Heart left ventricle (tissue), 16 donors: ENCODE measurements at regions not wholly inside any gene's neighbourhood (a gene's known extent, or its start where the extent isn't known, plus 50 kb on each side); places are given as distances from the start of the nearest gene placed in this dataset.

ENCODE experiments used
- ATAC-seq, 4 donors: fragments of 200-7000 bp; cut with Tn5 transposase; one replicate each; pipeline ENCODE4 v1.9.1; 2020 to 2022; ENCODE audit warnings: moderate library complexity in 4 of 4, mild to moderate bottlenecking in 3 of 4, moderate number of reproducible peaks in 1 of 4
- DNase-seq, 5 donors: peaks; one replicate each; pipeline ENCODE4 v3.0.0-alpha.2; 2020
- H3K27ac ChIP-seq, 12 donors: fragments of 200-600 bp; sonication (generic) in 4 of 12; one replicate each; pipeline versions ENCODE4 v1.5.0 to v1.8.0; 2016 to 2022; ENCODE audit warnings: mild to moderate bottlenecking in 2 of 12
- H3K27me3 ChIP-seq, 9 donors: fragments of 200-600 bp; sonication (generic) in 2 of 9; one replicate each; pipeline versions ENCODE4 v1.5.1 to v1.8.0; 2016 to 2022; ENCODE audit warnings: mild to moderate bottlenecking in 3 of 9
- H3K36me3 ChIP-seq, 9 donors: fragments of 200-600 bp; sonication (generic) in 2 of 9; one replicate each; pipeline versions ENCODE4 v1.5.0 to v1.8.0; 2018 to 2022; ENCODE audit warnings: mild to moderate bottlenecking in 2 of 9
- H3K4me1 ChIP-seq, 12 donors: fragments of 200-600 bp; sonication (generic) in 4 of 12; one replicate each; pipeline versions ENCODE4 v1.5.0 to v1.8.0; 2016 to 2022; ENCODE audit warnings: mild to moderate bottlenecking in 3 of 12
- H3K4me3 ChIP-seq, 12 donors: fragments of 200-600 bp; sonication (generic) in 4 of 12; one replicate each; pipeline versions ENCODE4 v1.5.0 to v1.8.0; 2017 to 2022; ENCODE audit warnings: mild to moderate bottlenecking in 9 of 12, moderate library complexity in 4 of 12
- H3K9me3 ChIP-seq, 12 donors: fragments of 200-600 bp; sonication (generic) in 4 of 12; one replicate each; pipeline versions ENCODE4 v1.5.0 to v1.8.0; 2016 to 2022; ENCODE audit warnings: mild to moderate bottlenecking in 1 of 12
- POLR2A ChIP-seq, 2 donors: fragments of 450-650 bp; IDR thresholded peaks; one replicate each; pipeline ENCODE4 v1.6.1; 2017; ENCODE audit warnings: antibody characterized with exemption in 2 of 2, mild to moderate bottlenecking in 2 of 2, moderate library complexity in 2 of 2
- whole genome bisulfite sequencing, 4 donors: extraction: QIAGEN DNeasy Blood & Tissue Kit in 2 of 4; methylation state at CpG; one replicate each; pipeline versions ENCODE4 v1.1.5 to v1.1.7; 2013 to 2018; 5-methylcytosine and 5-hydroxymethylcytosine counted together
- intact Hi-C, 10 donors: fragments of 100-400 bp; cut with DNase I; formaldehyde crosslinking; loops; one replicate each; pipeline versions ENCODE4 v1.11.1 to v1.14.2; 2022
- TF ChIP-seq, protein P1 (sequence below), 12 donors: fragments of 200-600 bp; sonication (generic) in 4 of 12; IDR thresholded peaks; one replicate each; pipeline versions ENCODE4 v1.5.0 to v1.8.0; 2018 to 2022; ENCODE audit warnings: antibody characterized with exemption in 12 of 12, mild to moderate bottlenecking in 5 of 12
- donor health status: ischemic (EF 13 %, LVEDD 7.1; RV severe dilation, severe dysfunction).
- donor health status: healthy with polysubstance abuse.
- donor health status: DM: no; HTN: yes; CAD: no.
- donor health status: DM: no; HTN: no; CAD: no.
- donor health status: ischemic (EF 25% LVEDD 6.9; RV normal size, moderate dysfunction).
- donor health status: ischemic (EF 25% LVEDD 5.7; RV mildly dilated, moderate dysfunction).
- donor health status: healthy.
- donor health status: DM: yes; HTN: yes; CAD: no.
- donor health status: ischemic (EF 35%, LVEDD 5.7; RV mildly dilated, moderate dysfunction).
- donor health status: nonischemic (EF 11% LVEDD 7.7; RV severe dilation, severe dysfunction).
- donor health status: DM: yes; HTN: yes; CAD: no.
- donor health status: PGD.
- donor health status: ischemic (EF 29% LVEDD 5.4; RV normal size, mild dysfunction).
- donor health status: nonischemic (EF 23%, LVEDD 6.1; RV moderate dilation, normal function).

DNA sequence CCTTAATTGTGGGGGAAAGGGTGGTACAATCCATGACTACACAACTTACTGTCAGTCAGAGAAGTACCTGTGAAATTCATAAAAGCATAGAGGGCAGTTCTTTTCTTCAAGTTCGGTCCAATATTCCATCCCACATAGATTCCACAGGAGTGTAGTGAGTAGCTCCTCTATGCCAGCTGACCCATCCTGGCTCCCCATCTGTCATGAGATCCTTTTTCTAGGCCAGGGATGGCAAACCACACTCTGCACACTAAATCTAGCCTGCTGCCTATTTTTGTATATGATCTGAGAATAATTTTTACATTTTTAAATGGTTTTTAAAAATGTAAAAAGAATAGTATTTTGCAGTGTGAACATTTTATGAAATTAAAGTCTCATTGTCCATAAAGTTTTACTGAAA, 107.0 kb upstream of the TSPAN2 start:
- intact Hi-C loops: loop anchor here in 2 of 10 donors (5.0 kb wide), 1 partner anchor 56 kb away; no protein-coding TSS in a partner anchor
- H3K27me3 ChIP-seq: no peaks in the 10 kb centered on the region
- peaks cover 0 to 27% (median 9%) of the 10 kb centered on the region in 12 donors for H3K4me1 ChIP-seq
- 89 to 98% (median 93%) methylated on average over 1 of the region's 1 CpG for WGBS, 4 donors
- H3K27ac ChIP-seq: no peak overlapping the region
- no peaks in the 10 kb centered on the region for H3K9me3 ChIP-seq
- H3K36me3 ChIP-seq: no peaks in the 10 kb centered on the region
- H3K4me3 ChIP-seq: no peak overlapping the region
- TF ChIP-seq, protein P1, sequence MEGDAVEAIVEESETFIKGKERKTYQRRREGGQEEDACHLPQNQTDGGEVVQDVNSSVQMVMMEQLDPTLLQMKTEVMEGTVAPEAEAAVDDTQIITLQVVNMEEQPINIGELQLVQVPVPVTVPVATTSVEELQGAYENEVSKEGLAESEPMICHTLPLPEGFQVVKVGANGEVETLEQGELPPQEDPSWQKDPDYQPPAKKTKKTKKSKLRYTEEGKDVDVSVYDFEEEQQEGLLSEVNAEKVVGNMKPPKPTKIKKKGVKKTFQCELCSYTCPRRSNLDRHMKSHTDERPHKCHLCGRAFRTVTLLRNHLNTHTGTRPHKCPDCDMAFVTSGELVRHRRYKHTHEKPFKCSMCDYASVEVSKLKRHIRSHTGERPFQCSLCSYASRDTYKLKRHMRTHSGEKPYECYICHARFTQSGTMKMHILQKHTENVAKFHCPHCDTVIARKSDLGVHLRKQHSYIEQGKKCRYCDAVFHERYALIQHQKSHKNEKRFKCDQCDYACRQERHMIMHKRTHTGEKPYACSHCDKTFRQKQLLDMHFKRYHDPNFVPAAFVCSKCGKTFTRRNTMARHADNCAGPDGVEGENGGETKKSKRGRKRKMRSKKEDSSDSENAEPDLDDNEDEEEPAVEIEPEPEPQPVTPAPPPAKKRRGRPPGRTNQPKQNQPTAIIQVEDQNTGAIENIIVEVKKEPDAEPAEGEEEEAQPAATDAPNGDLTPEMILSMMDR (IDR thresholded peaks at IDR 0.05): no peak
- DNase-seq (no peak), ATAC-seq (no peak)

DNA sequence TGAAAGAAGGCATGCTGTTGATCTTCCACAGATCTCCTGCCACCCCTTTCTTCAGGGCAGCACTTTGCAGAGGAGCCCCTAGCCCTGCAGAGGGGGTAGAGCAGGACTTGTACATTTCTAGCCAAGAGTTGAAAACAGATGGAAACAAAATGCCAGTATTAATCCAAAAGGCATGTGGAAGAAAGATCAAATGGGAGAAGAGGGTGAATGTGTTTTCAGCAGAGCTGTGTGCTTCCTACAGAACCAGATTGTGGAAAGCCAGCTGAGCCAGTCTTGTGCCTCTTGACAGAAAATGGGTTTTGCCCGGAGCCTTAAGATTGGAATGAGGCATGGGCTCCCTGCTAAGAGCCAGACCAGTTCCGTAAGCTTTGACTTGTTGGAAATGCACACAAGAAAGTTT, 105.2 kb upstream of the TSPAN2 start:
- Histone ChIP-seq H3K27ac (no peak overlapping the region), H3K36me3 (no peaks in the 10 kb centered on the region), H3K4me3 (no peak overlapping the region), H3K4me1 (peaks cover 0 to 34% (median 12%) of the 10 kb centered on the region in 12 donors), H3K27me3 (no peaks in the 10 kb centered on the region), H3K9me3 (no peaks in the 10 kb centered on the region)
- TF ChIP-seq, protein P1 (IDR thresholded peaks at IDR 0.05): no peak
- no peak for TF ChIP-seq POLR2A (IDR thresholded peaks at IDR 0.05)
- ATAC-seq (no peak), DNase-seq (no peak)
- 21 to 42% (median 30%) methylated on average over 2 of the region's 2 CpGs for WGBS, 4 donors
- intact Hi-C loops: no loop called here

DNA sequence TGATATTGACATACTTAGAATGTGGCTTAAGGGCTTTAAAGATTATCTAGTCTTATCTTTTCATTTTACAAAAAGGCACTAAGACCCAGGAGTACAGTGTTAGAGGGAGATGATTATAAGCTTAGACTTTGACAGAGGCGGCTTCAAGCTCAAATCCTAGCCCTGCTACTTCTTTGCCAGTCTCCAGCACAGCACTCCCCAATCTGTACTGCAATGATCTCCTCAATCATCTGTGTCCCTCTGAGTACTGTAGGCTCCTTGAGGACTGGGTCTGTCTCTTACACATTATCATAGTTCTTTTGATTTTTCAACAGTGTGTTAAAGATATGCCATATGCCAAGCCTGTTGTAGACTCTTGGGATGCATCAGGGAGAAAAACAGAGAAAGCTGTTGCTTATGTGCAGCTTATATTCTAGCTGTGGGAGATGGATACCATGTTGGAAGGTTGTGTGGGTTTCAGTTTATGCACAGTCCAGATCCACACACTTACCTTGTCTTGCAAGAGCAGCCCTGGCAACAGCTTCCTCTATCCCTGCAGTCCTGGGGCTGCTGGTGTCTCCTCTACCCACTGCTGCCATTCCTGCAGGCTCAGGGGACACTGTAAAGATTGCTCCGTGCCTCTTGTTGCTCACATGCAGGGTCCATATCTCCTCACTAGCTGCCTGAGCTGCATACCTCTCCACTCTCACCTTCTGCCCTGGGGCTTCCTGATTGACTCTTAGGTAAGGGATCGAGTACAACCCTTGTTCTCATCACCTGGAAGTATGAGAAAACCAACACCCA, 103.9 kb upstream of the TSPAN2 start:
- DNase-seq (no peak), ATAC-seq (no peak)
- no peak overlapping the region for H3K27ac ChIP-seq
- no peaks in the 10 kb centered on the region for H3K9me3 ChIP-seq
- no peaks in the 10 kb centered on the region for H3K27me3 ChIP-seq
- no peaks in the 10 kb centered on the region for H3K36me3 ChIP-seq
- no peak overlapping the region for H3K4me3 ChIP-seq
- TF ChIP-seq, protein P1 (IDR thresholded peaks at IDR 0.05): no peak
- TF ChIP-seq POLR2A (IDR thresholded peaks at IDR 0.05): no peak
- 69 to 93% (median 83%) methylated on average over 3 of the region's 3 CpGs for WGBS, 4 donors
- intact Hi-C loops: no loop called here
- peaks cover 0 to 29% (median 8%) of the 10 kb centered on the region in 12 donors for H3K4me1 ChIP-seq

DNA sequence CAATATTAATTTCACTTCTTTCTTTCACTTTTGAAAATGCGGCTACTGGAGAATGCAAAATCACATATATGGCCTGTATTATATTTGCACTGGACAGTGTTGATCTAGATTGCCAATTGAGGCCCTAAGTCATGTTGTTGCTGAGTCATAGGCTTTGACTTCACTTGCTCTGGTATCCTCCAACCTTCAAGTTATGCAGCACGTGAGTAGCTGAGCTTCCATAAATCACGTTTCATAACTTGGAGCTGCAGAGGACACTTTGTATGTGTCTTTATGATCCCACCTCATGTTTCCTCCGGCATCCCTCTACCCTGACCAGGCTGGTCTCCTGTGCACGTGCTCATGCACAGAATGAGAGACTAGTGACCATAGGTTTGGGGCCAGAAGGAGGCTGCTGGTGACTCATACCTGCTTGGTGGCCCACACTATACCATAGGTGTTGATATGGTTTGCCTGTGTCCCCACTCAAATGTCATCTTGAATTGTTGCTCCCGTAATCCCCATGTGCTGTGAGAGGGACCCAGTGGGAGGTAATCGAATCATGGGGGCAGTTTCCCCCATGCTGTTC, 103.0 kb upstream of the TSPAN2 start:
- no peaks in the 10 kb centered on the region for H3K36me3 ChIP-seq
- no peak overlapping the region for H3K27ac ChIP-seq
- WGBS, 4 donors: 83 to 90% (median 87%) methylated on average over 7 of the region's 7 CpGs
- ATAC-seq (no peak), DNase-seq (no peak)
- peaks cover 0 to 28% (median 8%) of the 10 kb centered on the region in 12 donors for H3K4me1 ChIP-seq
- H3K9me3 ChIP-seq: no peaks in the 10 kb centered on the region
- no peaks in the 10 kb centered on the region for H3K27me3 ChIP-seq
- intact Hi-C loops: no loop called here
- TF ChIP-seq, protein P1 (IDR thresholded peaks at IDR 0.05): no peak
- TF ChIP-seq POLR2A (IDR thresholded peaks at IDR 0.05): no peak
- H3K4me3 ChIP-seq: no peak overlapping the region
